Breast epithelium (tissue), 4 donors: ENCODE measurements at regions not wholly inside any gene's neighbourhood (a gene's known extent, or its start where the extent isn't known, plus 50 kb on each side); places are given as distances from the start of the nearest gene placed in this dataset.

Experiments used
- DNase-seq, 2 donors: peaks; one replicate each; pipeline ENCODE4 v3.0.0-alpha.2; 2019; ENCODE audit warnings: low spot score in 2 of 2
- H3K27ac ChIP-seq, 2 donors: fragments of 200-600 bp; sonication (generic) in 1 of 2; one replicate each; pipeline ENCODE4 v1.5.1; 2016 to 2019; ENCODE audit warnings: mild to moderate bottlenecking in 1 of 2
- H3K27me3 ChIP-seq, 2 donors: fragments of 200-600 bp; sonication (generic) in 1 of 2; one replicate each; pipeline versions ENCODE4 v1.5.1 to v1.6.0; 2017 to 2019; ENCODE audit warnings: control low read depth in 1 of 2, mild to moderate bottlenecking in 1 of 2
- H3K36me3 ChIP-seq: fragments of 200-600 bp; one replicate; pipeline ENCODE4 v1.5.1; 2019
- H3K4me1 ChIP-seq, 2 donors: fragments of 200-600 bp; sonication (generic); one replicate each; pipeline ENCODE4 v1.5.1; 2016 to 2019; ENCODE audit warnings: control low read depth in 1 of 2
- H3K4me3 ChIP-seq, 3 donors: fragments of 200-600 bp; sonication (generic); 1 replicate in 2 of 3; 2 replicates in 1 of 3; pipeline ENCODE4 v1.5.1; 2016 to 2019; ENCODE audit warnings: mild to moderate bottlenecking in 3 of 3, moderate library complexity in 2 of 3
- H3K9me3 ChIP-seq, 2 donors: fragments of 200-600 bp; sonication (generic) in 1 of 2; one replicate each; pipeline ENCODE4 v1.5.1; 2016 to 2019; ENCODE audit warnings: control low read depth in 1 of 2
- CTCF ChIP-seq, 3 donors: fragments of 450-650 bp; IDR thresholded peaks; one replicate each; pipeline ENCODE4 v1.5.1; 2016 to 2017; ENCODE audit warnings: antibody characterized with exemption in 3 of 3, mild to moderate bottlenecking in 3 of 3, moderate library complexity in 3 of 3
- POLR2A ChIP-seq: fragments of 450-650 bp; IDR thresholded peaks from one replicate; pipeline ENCODE4 v1.6.1; 2016; ENCODE audit warnings: antibody characterized with exemption, mild to moderate bottlenecking, moderate library complexity
- POLR2AphosphoS5 ChIP-seq, 3 donors: sonication (generic); formaldehyde crosslinking; IDR thresholded peaks; one replicate each; pipeline ENCODE4 v1.6.1; 2017; ENCODE audit warnings: antibody characterized with exemption in 3 of 3
- intact Hi-C: fragments of 100-400 bp; cut with DNase I; formaldehyde crosslinking; loops from one replicate; pipeline ENCODE4 v1.15.1; 2023; ENCODE audit warnings: low total_unique reads

DNA sequence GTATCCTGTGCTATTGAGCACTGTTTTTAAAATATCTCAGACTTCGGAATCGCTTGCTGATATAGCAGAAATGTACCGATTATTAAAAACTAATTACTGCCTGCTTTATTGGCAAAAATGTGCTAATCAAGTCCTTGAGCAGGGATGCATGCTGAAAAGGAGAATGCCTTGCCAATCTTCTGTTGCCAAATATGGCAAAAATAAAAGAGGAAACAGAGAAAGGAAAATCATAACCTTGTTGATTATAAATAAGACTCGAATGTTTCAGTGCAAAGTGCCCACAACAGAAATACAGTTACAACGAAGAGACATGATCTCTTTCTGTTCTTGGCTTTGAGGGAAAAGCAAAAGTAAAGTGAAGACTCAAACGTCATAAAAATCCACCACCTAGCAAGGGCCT lies 248.5 kb downstream of the TMEM182 start:
- DNase-seq: no peak
- Histone ChIP-seq H3K27me3 (no peaks in the 10 kb centered on the region), H3K4me3 (no peak overlapping the region), H3K27ac (no peak overlapping the region), H3K36me3 (no peaks in the 10 kb centered on the region), H3K9me3 (no peaks in the 10 kb centered on the region), H3K4me1 (no peaks in the 10 kb centered on the region)
- TF ChIP-seq CTCF (IDR thresholded peaks at IDR 0.05): no peak
- TF ChIP-seq POLR2A: no peak
- intact Hi-C loops: no loop called here

- no peaks in the 10 kb centered on the region for H3K36me3 ChIP-seq
- no peak for TF ChIP-seq POLR2A
- TF ChIP-seq CTCF (IDR thresholded peaks at IDR 0.05): no peak
- H3K4me1 ChIP-seq: no peaks in the 10 kb centered on the region
- H3K9me3 ChIP-seq: no peaks in the 10 kb centered on the region
- no peak overlapping the region for H3K27ac ChIP-seq
- DNase-seq: no peak
- H3K27me3 ChIP-seq: no peaks in the 10 kb centered on the region
- no peak overlapping the region for H3K4me3 ChIP-seq
- intact Hi-C loops: no loop called here
These were observed 248.9 kb downstream of the TMEM182 start for GRCh38 chr2:103010751-103011150.

- no peaks in the 10 kb centered on the region for H3K4me1 ChIP-seq
- no peaks in the 10 kb centered on the region for H3K27me3 ChIP-seq
- no peaks in the 10 kb centered on the region for H3K9me3 ChIP-seq
- no peak overlapping the region for H3K4me3 ChIP-seq
- TF ChIP-seq CTCF (IDR thresholded peaks at IDR 0.05) (no peak), POLR2AphosphoS5 (IDR thresholded peaks at IDR 0.05) (no peak)
- no peak overlapping the region for H3K27ac ChIP-seq
- intact Hi-C loops: no loop called here
- no peak for DNase-seq
- H3K36me3 ChIP-seq: no peaks in the 10 kb centered on the region
These were observed 250.8 kb downstream of the TMEM182 start for GRCh38 chr2:103012590-103012989.

GRCh38 chr2:103025056-103025455 lies 263.2 kb downstream of the TMEM182 start:
- no peaks in the 10 kb centered on the region for H3K27me3 ChIP-seq
- no peak for TF ChIP-seq CTCF (IDR thresholded peaks at IDR 0.05)
- no peak for TF ChIP-seq POLR2AphosphoS5 (IDR thresholded peaks at IDR 0.05)
- no peak for TF ChIP-seq POLR2A
- H3K27ac ChIP-seq: no peak overlapping the region
- no peak for DNase-seq
- H3K4me3 ChIP-seq: no peak overlapping the region
- intact Hi-C loops: no loop called here
- H3K36me3 ChIP-seq: peaks cover 4% of the 10 kb centered on the region
- no peaks in the 10 kb centered on the region for H3K4me1 ChIP-seq
- no peaks in the 10 kb centered on the region for H3K9me3 ChIP-seq

DNA sequence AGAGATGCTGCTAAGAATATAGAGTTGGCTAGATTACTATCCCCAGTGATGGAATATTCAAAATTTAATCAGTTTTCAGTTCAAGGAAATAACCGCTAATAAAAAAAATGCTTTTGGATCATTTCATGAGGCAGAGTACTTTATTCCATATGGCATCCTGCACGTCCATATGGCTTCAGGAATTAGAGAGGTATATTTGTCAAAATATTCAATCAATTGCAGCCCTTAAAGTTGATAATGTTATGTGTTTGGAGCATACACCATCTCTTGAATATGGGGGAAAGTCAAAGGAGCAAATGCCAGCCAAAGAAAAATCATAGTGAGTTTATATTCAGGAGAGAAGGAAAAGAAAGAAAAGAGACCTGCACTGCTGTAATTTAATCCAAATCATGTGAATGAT lies 266.4 kb downstream of the TMEM182 start:
- TF ChIP-seq POLR2A: no peak
- no peak for TF ChIP-seq POLR2AphosphoS5 (IDR thresholded peaks at IDR 0.05)
- no peak for TF ChIP-seq CTCF (IDR thresholded peaks at IDR 0.05)
- Histone ChIP-seq H3K27ac (no peak overlapping the region), H3K36me3 (peaks cover 4% of the 10 kb centered on the region), H3K4me1 (no peaks in the 10 kb centered on the region), H3K4me3 (no peak overlapping the region), H3K27me3 (no peaks in the 10 kb centered on the region), H3K9me3 (no peaks in the 10 kb centered on the region)
- intact Hi-C loops: no loop called here
- DNase-seq: no peak
